GM06990 (cell line): ENCODE measurements at regions not wholly inside any gene's neighbourhood (a gene's known extent, or its start where the extent isn't known, plus 50 kb on each side); places are given as distances from the start of the nearest gene placed in this dataset.

Experiments used
- DNase-seq: peaks from one replicate; pipeline ENCODE4 v3.0.0-alpha.2; 2011; ENCODE audit not compliant: insufficient read length; ENCODE audit errors: extremely low read depth
- H3K27me3 ChIP-seq: replicated peaks from 2 replicates; pipeline ENCODE4 v1.6.0; 2011; ENCODE audit warnings: low read length; ENCODE audit not compliant: control insufficient read depth, insufficient read depth
- H3K36me3 ChIP-seq: 2 replicates; pipeline ENCODE4 v1.5.1; 2011; ENCODE audit warnings: low read length; ENCODE audit not compliant: control insufficient read depth, insufficient read depth
- H3K4me3 ChIP-seq: replicated peaks from 2 replicates; pipeline ENCODE4 v1.5.1; 2011; ENCODE audit warnings: low read depth, mild to moderate bottlenecking, control low read depth, low read length
- TF ChIP-seq, protein P1 (sequence below): IDR thresholded peaks from 2 replicates; pipeline ENCODE4 v1.5.1; 2011; ENCODE audit warnings: low read length, control low read depth, mild to moderate bottlenecking, inconsistent platforms; ENCODE audit not compliant: insufficient read depth, poor library complexity, severe bottlenecking

DNA sequence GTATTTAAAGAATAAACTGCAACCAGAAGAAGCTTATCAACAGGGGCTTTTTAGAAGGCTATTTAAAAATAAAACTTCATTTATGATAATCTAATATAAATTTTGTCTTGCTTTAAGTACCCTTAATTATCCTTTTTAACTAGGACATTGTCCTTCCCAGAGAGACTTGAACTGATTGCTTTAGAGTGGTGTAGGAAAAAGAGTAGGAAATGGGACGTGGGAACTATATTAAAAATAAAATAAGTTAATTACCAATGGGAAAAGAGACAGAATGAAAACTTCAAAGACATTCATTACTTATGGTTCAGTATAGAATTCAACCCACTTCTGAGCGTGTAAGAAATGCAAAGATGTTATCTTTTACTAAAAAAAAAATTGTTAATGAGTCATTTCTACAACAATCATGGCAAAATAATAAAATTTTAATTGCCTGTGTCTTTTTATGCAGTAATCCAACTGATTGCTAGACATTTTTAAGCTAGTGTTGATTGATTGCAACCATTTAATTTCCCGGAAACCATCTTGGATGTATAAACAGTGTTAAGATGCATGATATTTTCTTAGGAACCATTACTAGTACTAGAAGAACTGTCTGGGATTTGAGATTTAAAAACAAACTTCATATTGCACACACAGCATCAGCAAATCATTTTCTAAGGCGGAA is 298.8 kb upstream of the UMPS start:
- no peak for DNase-seq
- H3K27me3 ChIP-seq = peaks cover 1% of the 10 kb centered on the region; the same call in 1 of the 2 replicates
- no peaks in the 10 kb centered on the region for H3K36me3 ChIP-seq
- no peak overlapping the region for H3K4me3 ChIP-seq
- TF ChIP-seq, protein P1, sequence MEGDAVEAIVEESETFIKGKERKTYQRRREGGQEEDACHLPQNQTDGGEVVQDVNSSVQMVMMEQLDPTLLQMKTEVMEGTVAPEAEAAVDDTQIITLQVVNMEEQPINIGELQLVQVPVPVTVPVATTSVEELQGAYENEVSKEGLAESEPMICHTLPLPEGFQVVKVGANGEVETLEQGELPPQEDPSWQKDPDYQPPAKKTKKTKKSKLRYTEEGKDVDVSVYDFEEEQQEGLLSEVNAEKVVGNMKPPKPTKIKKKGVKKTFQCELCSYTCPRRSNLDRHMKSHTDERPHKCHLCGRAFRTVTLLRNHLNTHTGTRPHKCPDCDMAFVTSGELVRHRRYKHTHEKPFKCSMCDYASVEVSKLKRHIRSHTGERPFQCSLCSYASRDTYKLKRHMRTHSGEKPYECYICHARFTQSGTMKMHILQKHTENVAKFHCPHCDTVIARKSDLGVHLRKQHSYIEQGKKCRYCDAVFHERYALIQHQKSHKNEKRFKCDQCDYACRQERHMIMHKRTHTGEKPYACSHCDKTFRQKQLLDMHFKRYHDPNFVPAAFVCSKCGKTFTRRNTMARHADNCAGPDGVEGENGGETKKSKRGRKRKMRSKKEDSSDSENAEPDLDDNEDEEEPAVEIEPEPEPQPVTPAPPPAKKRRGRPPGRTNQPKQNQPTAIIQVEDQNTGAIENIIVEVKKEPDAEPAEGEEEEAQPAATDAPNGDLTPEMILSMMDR = no peak

DNA sequence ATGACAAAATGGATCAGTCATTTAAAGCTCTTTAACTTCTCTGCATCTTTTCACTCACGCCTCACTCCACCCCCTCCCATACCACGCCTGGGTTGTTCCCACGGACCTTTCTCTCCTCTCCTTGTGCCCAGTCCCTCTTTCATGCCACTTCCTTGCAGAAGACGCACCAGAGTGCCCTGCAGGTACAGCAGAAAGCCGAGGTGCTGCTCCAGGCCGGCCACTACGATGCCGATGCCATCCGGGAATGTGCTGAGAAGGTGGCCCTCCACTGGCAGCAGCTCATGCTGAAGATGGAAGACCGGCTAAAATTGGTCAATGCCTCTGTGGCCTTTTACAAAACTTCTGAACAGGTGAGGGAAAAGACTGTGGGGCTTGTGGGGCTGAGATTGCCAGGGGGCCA is 296.1 kb upstream of the UMPS start:
- H3K27me3 ChIP-seq = no peaks in the 10 kb centered on the region; the same call in 1 of the 2 replicates
- TF ChIP-seq, protein P1 = no peak

DNA sequence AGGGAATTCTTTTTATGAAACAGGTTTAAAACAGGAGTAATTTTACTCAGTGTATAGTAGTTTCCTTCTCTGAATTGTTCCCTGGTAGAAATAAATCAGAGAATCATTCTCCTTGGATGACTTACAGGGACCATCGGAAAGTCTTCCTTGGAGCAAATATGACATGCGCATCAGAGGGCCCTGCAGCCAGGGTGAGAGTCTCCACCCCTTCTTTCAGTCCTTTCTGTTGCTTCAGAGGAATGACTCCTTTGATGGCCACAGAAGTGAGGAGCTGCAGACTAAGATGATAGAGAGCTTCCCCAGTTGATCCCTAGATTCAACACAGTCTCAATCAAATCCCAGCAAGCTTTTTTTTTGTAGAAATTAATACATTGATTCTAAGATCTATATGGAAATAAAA is 294.8 kb upstream of the UMPS start:
- TF ChIP-seq, protein P1 = no peak
- no peak for DNase-seq
- no peaks in the 10 kb centered on the region; the same call in 1 of the 2 replicates for H3K27me3 ChIP-seq
- no peaks in the 10 kb centered on the region for H3K36me3 ChIP-seq
- H3K4me3 ChIP-seq = no peak overlapping the region

More for the DNA sequence above, 296.1 kb upstream of the UMPS start:
- no peaks in the 10 kb centered on the region for H3K36me3 ChIP-seq
- no peak for DNase-seq
- no peak overlapping the region for H3K4me3 ChIP-seq

DNA sequence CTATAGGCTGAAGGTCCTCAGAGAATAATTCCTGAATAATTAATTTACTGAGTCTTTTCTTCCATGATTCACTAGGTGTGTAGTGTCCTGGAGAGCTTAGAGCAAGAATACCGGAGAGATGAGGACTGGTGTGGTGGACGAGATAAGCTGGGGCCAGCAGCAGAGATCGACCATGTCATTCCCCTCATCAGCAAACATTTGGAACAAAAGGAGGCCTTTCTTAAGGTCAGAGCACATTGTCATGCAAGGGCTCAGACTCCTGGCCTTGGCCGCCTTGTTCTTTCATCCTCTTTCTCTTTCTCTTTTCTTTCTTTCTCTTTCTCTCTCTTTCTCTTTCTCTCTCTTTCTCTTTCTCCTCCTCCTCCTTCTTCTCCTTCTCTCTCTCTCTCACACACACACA is 291.4 kb upstream of the UMPS start:
- Histone ChIP-seq H3K36me3 (no peaks in the 10 kb centered on the region), H3K27me3 (no peaks in the 10 kb centered on the region; the same call in 1 of the 2 replicates), H3K4me3 (no peak overlapping the region)
- TF ChIP-seq, protein P1 = no peak
- no peak for DNase-seq

DNA sequence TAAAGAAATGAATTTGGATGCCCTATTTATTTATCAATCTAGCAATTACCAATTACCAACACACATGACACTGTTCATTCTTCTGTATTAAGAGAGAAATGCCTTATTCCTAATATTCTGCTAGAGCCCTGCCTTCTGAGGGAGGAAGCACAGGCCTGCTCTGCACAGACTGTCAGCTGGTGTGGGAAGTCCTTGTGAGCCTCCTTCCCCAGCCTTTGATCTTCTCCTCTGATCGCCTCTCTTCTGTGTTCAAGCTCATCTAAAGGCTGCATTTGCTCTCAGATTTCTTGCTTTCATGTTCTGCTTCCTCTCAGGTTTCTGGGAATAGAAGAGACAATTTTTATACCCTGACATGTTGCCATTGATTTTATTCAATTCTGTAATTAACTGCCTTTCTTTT is 290.6 kb upstream of the UMPS start:
- Histone ChIP-seq H3K36me3 (no peaks in the 10 kb centered on the region), H3K4me3 (no peak overlapping the region), H3K27me3 (no peaks in the 10 kb centered on the region; the same call in 1 of the 2 replicates)
- TF ChIP-seq, protein P1 = no peak
- DNase-seq = no peak
